ENCODE measurements at regions not wholly inside any gene's neighbourhood (a gene's known extent, or its start where the extent isn't known, plus 50 kb on each side); places are given as distances from the start of the nearest gene placed in this dataset.

- Histone ChIP-seq H3K4me3 (no peak overlapping the region), H3K27me3 (no peaks in the 10 kb centered on the region), H3K36me3 (no peaks in the 10 kb centered on the region), H3K27ac (no peak overlapping the region), H3K4me1 (no peaks in the 10 kb centered on the region), H3K9me3 (no peaks in the 10 kb centered on the region)
- TF ChIP-seq POLR2A (IDR thresholded peaks at IDR 0.05) (no peak), CTCF (IDR thresholded peaks at IDR 0.05) (no peak), POLR2AphosphoS5 (IDR thresholded peaks at IDR 0.05) (no peak), EP300 (IDR thresholded peaks at IDR 0.05) (no peak)
- 0 to 35% methylated on average over 1 of the region's 1 CpG for WGBS, 2 donors (ENCODE audit: low coverage in 1 of 2)
- ATAC-seq = no peak
Measured at GRCh38 chr4:160969925-160970324, 1193.9 kb downstream of the FSTL5 start.

- Histone ChIP-seq H3K27me3 (no peaks in the 10 kb centered on the region), H3K36me3 (no peaks in the 10 kb centered on the region), H3K27ac (no peak overlapping the region), H3K9me3 (no peaks in the 10 kb centered on the region), H3K4me3 (no peak overlapping the region), H3K4me1 (no peaks in the 10 kb centered on the region)
- no peak for TF ChIP-seq POLR2A (IDR thresholded peaks at IDR 0.05)
- TF ChIP-seq POLR2AphosphoS5 (IDR thresholded peaks at IDR 0.05) = no peak
- no peak for TF ChIP-seq CTCF (IDR thresholded peaks at IDR 0.05)
- no peak for TF ChIP-seq EP300 (IDR thresholded peaks at IDR 0.05)
- no peak for ATAC-seq
- WGBS, 2 donors (ENCODE audit: low coverage in 1 of 2) = 100% methylated on average over 1 of the region's 3 CpGs; no CpG with 5 or more reads in 1 of the 2 donors
Measured at GRCh38 chr4:160980091-160980490, 1183.7 kb downstream of the FSTL5 start.

GRCh38 chr4:160981083-160981482 lies 1182.7 kb downstream of the FSTL5 start:
- no peaks in the 10 kb centered on the region for H3K36me3 ChIP-seq
- 100% methylated on average over 1 of the region's 2 CpGs; no CpG with 5 or more reads in 1 of the 2 donors for WGBS, 2 donors (ENCODE audit: low coverage in 1 of 2)
- ATAC-seq = no peak
- no peak for TF ChIP-seq POLR2AphosphoS5 (IDR thresholded peaks at IDR 0.05)
- H3K4me3 ChIP-seq = no peak overlapping the region
- no peaks in the 10 kb centered on the region for H3K27me3 ChIP-seq
- no peak overlapping the region for H3K27ac ChIP-seq
- no peaks in the 10 kb centered on the region for H3K9me3 ChIP-seq
- no peaks in the 10 kb centered on the region for H3K4me1 ChIP-seq

GRCh38 chr4:160983035-160983434 lies 1180.8 kb downstream of the FSTL5 start:
- no peak for TF ChIP-seq POLR2A (IDR thresholded peaks at IDR 0.05)
- no peak for TF ChIP-seq EP300 (IDR thresholded peaks at IDR 0.05)
- TF ChIP-seq CTCF (IDR thresholded peaks at IDR 0.05) = no peak
- TF ChIP-seq POLR2AphosphoS5 (IDR thresholded peaks at IDR 0.05) = no peak
- no peaks in the 10 kb centered on the region for H3K4me1 ChIP-seq
- H3K36me3 ChIP-seq = no peaks in the 10 kb centered on the region
- WGBS, 2 donors (ENCODE audit: low coverage in 1 of 2) = 87 to 94% methylated on average over 6 to 8 of the region's 9 CpGs
- no peak for ATAC-seq
- no peak overlapping the region for H3K27ac ChIP-seq
- no peaks in the 10 kb centered on the region for H3K9me3 ChIP-seq
- no peak overlapping the region for H3K4me3 ChIP-seq
- H3K27me3 ChIP-seq = no peaks in the 10 kb centered on the region

- Histone ChIP-seq H3K36me3 (no peaks in the 10 kb centered on the region), H3K9me3 (peaks cover 0 to 8% (median 0%) of the 10 kb centered on the region in 3 donors), H3K4me1 (no peaks in the 10 kb centered on the region), H3K27ac (no peak overlapping the region), H3K4me3 (no peak overlapping the region), H3K27me3 (no peaks in the 10 kb centered on the region)
- WGBS, 2 donors (ENCODE audit: low coverage in 1 of 2) = no CpG with 5 or more reads among the region's 8 CpGs
- TF ChIP-seq POLR2AphosphoS5 (IDR thresholded peaks at IDR 0.05) = no peak
- ATAC-seq = no peak
Measured at GRCh38 chr4:161002386-161002785, 1161.4 kb downstream of the FSTL5 start.

GRCh38 chr4:161003418-161004057 lies 1160.3 kb downstream of the FSTL5 start:
- Histone ChIP-seq H3K27ac (no peak overlapping the region), H3K9me3 (peaks cover 0 to 8% (median 0%) of the 10 kb centered on the region in 3 donors), H3K4me3 (no peak overlapping the region), H3K27me3 (no peaks in the 10 kb centered on the region), H3K4me1 (no peaks in the 10 kb centered on the region), H3K36me3 (no peaks in the 10 kb centered on the region)
- 80% methylated on average over 1 of the region's 16 CpGs; no CpG with 5 or more reads in 1 of the 2 donors for WGBS, 2 donors (ENCODE audit: low coverage in 1 of 2)
- no peak for ATAC-seq
- TF ChIP-seq POLR2A (IDR thresholded peaks at IDR 0.05) = no peak
- no peak for TF ChIP-seq EP300 (IDR thresholded peaks at IDR 0.05)
- no peak for TF ChIP-seq POLR2AphosphoS5 (IDR thresholded peaks at IDR 0.05)
- TF ChIP-seq CTCF (IDR thresholded peaks at IDR 0.05) = no peak

Measured in gastroesophageal sphincter (tissue), 4 donors.